SK-N-MC (cell line): ENCODE measurements at regions not wholly inside any gene's neighbourhood (a gene's known extent, or its start where the extent isn't known, plus 50 kb on each side); places are given as distances from the start of the nearest gene placed in this dataset.

Source experiments
- EZH2 ChIP-seq: fragments of 200-600 bp; sonication (generic); IDR thresholded peaks from one replicate; pipeline ENCODE4 v1.6.1; 2017; ENCODE audit warnings: antibody characterized with exemption
- FOXP2 ChIP-seq: optimal IDR thresholded peaks from 2 replicates; pipeline ENCODE3; 2011; ENCODE audit warnings: mild to moderate bottlenecking, moderate library complexity; ENCODE audit not compliant: insufficient read depth; ENCODE audit errors: extremely low read length, control extremely low read depth
- POLR2AphosphoS5 ChIP-seq: IDR thresholded peaks from 2 replicates; pipeline ENCODE4 v1.6.1; 2012; ENCODE audit warnings: mild to moderate bottlenecking, low read depth, low read length, borderline replicate concordance

DNA sequence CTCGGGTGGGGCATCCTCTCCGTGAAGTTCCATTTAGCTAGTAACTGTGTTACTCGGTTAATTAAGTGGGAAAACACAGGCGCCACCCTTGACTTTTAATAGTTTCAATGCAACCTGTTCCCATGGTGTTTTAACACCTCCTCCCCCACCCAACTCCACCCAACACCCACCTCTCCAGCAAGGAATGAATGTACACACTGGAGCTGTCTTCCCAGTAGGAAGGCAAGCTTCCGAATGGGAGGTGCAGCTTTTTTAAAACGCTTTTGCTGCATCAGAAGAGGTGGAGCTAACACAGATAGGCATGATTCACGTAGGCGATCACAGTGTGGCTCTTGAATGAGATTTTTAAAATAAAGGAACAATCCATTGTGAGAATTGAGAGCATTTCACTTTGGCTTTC lies 73.8 kb upstream of the AGAP1 start:
- no peak for TF ChIP-seq EZH2
- peak; percentile 27; the same call in 1 of the 2 replicates for TF ChIP-seq POLR2AphosphoS5
- TF ChIP-seq FOXP2 = no peak
